GM12875 (cell line): ENCODE measurements at regions not wholly inside any gene's neighbourhood (a gene's known extent, or its start where the extent isn't known, plus 50 kb on each side); places are given as distances from the start of the nearest gene placed in this dataset.

Experiments
- H3K4me3 ChIP-seq: one replicate; pipeline ENCODE4 v1.5.1; 2011; ENCODE audit warnings: low read depth, low read length, control low read depth
- CTCF ChIP-seq: IDR thresholded peaks from 2 replicates; pipeline ENCODE4 v1.5.1; 2011; ENCODE audit warnings: low read depth, mild to moderate bottlenecking, control low read depth, inconsistent platforms, low read length, moderate library complexity, borderline replicate concordance; ENCODE audit not compliant: insufficient read depth

- H3K4me3 ChIP-seq, result no peak overlapping the region
- no peak for TF ChIP-seq CTCF
These were observed 199.5 kb upstream of the CCL2 start for GRCh38 chr17:34055606-34056005.

- no peak overlapping the region for H3K4me3 ChIP-seq
- TF ChIP-seq CTCF, result no peak
These were observed 195.5 kb upstream of the CCL2 start for GRCh38 chr17:34059423-34060220.

GRCh38 chr17:34066528-34066927, 188.6 kb upstream of the CCL2 start:
- TF ChIP-seq CTCF, result no peak
- no peak overlapping the region for H3K4me3 ChIP-seq

GRCh38 chr17:34067011-34067410, 188.1 kb upstream of the CCL2 start:
- H3K4me3 ChIP-seq, result no peak overlapping the region
- no peak for TF ChIP-seq CTCF

- H3K4me3 ChIP-seq, result no peak overlapping the region
- no peak for TF ChIP-seq CTCF
These were observed 186.5 kb upstream of the CCL2 start for GRCh38 chr17:34068571-34068970.

GRCh38 chr17:34070712-34071111, 184.4 kb upstream of the CCL2 start:
- no peak overlapping the region for H3K4me3 ChIP-seq
- TF ChIP-seq CTCF, result no peak

- no peak for TF ChIP-seq CTCF
- H3K4me3 ChIP-seq, result no peak overlapping the region
These were observed 183.1 kb upstream of the CCL2 start for GRCh38 chr17:34071886-34072420.
